IPS-20b (cell line): ENCODE measurements at regions not wholly inside any gene's neighbourhood (a gene's known extent, or its start where the extent isn't known, plus 50 kb on each side); places are given as distances from the start of the nearest gene placed in this dataset.

ENCODE experiments used
- H3K27ac ChIP-seq: one replicate; pipeline ENCODE4 v1.5.1; 2013; ENCODE audit warnings: low read length
- H3K27me3 ChIP-seq: 2 replicates; pipeline ENCODE4 v1.6.1; 2013; ENCODE audit warnings: mild to moderate bottlenecking, low read length, inconsistent platforms; ENCODE audit not compliant: insufficient read depth
- H3K36me3 ChIP-seq: 2 replicates; pipeline ENCODE4 v1.6.1; 2013; ENCODE audit warnings: low read depth, mild to moderate bottlenecking, inconsistent platforms, low read length, moderate library complexity; ENCODE audit not compliant: insufficient read depth
- H3K4me1 ChIP-seq: 2 replicates; pipeline ENCODE4 v1.6.1; 2013; ENCODE audit warnings: mild to moderate bottlenecking, control low read depth, inconsistent platforms, low read length, moderate library complexity; ENCODE audit not compliant: insufficient read depth
- H3K4me3 ChIP-seq: 2 replicates; pipeline ENCODE4 v1.5.1; 2013; ENCODE audit warnings: mild to moderate bottlenecking, low read length, inconsistent platforms
- H3K9ac ChIP-seq: 2 replicates; pipeline ENCODE4 v1.6.1; 2013; ENCODE audit warnings: low read depth, mild to moderate bottlenecking, inconsistent platforms, low read length, moderate library complexity
- H3K9me3 ChIP-seq: 2 replicates; pipeline ENCODE4 v1.6.1; 2013; ENCODE audit warnings: mild to moderate bottlenecking, low read depth, low read length, inconsistent platforms; ENCODE audit not compliant: insufficient read depth

DNA sequence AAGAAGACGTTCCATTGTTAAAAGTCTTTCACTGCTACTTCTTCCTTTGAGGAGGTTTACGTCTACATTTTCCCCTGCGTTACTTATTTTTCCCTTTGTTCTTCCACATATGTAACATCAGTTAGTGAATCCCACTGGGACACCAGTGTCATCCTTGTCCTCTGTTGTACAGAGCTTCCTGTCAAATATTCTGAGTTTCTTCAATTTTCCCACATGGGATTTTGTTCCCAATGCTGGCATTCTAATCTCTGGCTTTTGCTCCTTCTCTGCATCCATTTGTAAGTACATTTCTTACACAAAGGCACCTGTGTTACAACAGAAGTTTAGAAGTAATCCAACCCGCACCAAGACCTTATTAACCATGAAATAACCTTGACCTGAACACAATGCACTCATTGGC, 627.4 kb upstream of the PFKP start:
- Histone ChIP-seq H3K9ac (no peak overlapping the region), H3K27ac (no peak overlapping the region), H3K9me3 (peaks cover 4% of the 10 kb centered on the region), H3K4me1 (no peaks in the 10 kb centered on the region), H3K36me3 (no peaks in the 10 kb centered on the region), H3K4me3 (no peak overlapping the region), H3K27me3 (no peaks in the 10 kb centered on the region)

- Histone ChIP-seq H3K4me3 (no peak overlapping the region), H3K36me3 (no peaks in the 10 kb centered on the region), H3K27me3 (no peaks in the 10 kb centered on the region), H3K9me3 (peaks cover 9% of the 10 kb centered on the region), H3K4me1 (no peaks in the 10 kb centered on the region), H3K9ac (no peak overlapping the region), H3K27ac (no peak overlapping the region)
These were observed 628.3 kb upstream of the PFKP start for GRCh38 chr10:2439000-2439399.

- H3K9me3 ChIP-seq = peaks cover 9% of the 10 kb centered on the region
- no peak overlapping the region for H3K27ac ChIP-seq
- no peaks in the 10 kb centered on the region for H3K27me3 ChIP-seq
- H3K36me3 ChIP-seq = no peaks in the 10 kb centered on the region
- H3K9ac ChIP-seq = no peak overlapping the region
- H3K4me3 ChIP-seq = no peak overlapping the region
- no peaks in the 10 kb centered on the region for H3K4me1 ChIP-seq
These were observed 629.0 kb upstream of the PFKP start for GRCh38 chr10:2438248-2438939.

DNA sequence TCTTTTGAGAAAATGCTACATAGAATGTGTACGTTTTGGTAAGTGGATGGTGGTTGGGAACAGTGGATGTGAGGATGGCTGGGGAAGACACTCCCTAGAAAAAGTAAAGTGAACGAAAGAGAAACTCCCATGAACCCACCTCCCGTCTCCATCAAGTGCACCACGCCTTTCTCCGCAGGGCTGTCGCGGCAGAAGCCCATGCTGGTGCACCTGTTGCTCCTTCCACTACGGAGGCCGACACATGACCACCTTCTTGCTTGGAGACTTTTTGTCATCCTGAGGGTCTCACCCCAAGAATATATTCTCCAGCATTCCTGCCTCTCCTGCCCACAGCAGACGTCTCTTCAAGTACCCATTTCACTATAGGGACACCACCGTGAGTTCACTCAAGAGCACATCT, 630.4 kb upstream of the PFKP start:
- Histone ChIP-seq H3K9me3 (peaks cover 9% of the 10 kb centered on the region), H3K4me3 (no peak overlapping the region), H3K36me3 (no peaks in the 10 kb centered on the region), H3K27me3 (no peaks in the 10 kb centered on the region), H3K9ac (no peak overlapping the region), H3K4me1 (no peaks in the 10 kb centered on the region), H3K27ac (no peak overlapping the region)

GRCh38 chr10:2431961-2432360, 635.4 kb upstream of the PFKP start:
- H3K4me3 ChIP-seq = no peak overlapping the region
- H3K27me3 ChIP-seq = no peaks in the 10 kb centered on the region

DNA sequence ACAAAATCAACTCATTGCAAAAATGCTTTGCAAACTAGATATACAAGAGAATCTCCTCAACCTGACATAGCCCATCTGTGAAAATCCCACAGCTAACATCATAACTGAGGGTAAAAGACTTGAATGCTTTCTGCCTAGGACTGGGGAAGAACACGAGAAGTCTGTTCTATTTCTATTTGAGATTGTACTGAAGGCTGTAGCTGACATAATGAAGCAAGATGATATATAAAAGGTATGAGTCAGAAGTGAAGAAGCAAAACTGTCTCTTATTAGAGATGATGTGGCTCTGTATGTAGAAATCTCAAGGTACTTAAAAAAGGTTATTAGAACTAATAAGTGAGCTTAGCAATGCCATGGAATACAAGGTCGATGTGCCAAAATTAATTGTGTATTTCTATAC, 639.9 kb upstream of the PFKP start:
- H3K27me3 ChIP-seq = no peaks in the 10 kb centered on the region
- no peak overlapping the region for H3K27ac ChIP-seq
- H3K4me1 ChIP-seq = no peaks in the 10 kb centered on the region
- H3K9ac ChIP-seq = no peak overlapping the region
- no peak overlapping the region for H3K4me3 ChIP-seq
- H3K36me3 ChIP-seq = no peaks in the 10 kb centered on the region
- no peaks in the 10 kb centered on the region for H3K9me3 ChIP-seq

More at GRCh38 chr10:2431961-2432360, 635.4 kb upstream of the PFKP start:
- H3K36me3 ChIP-seq = no peaks in the 10 kb centered on the region
- no peaks in the 10 kb centered on the region for H3K4me1 ChIP-seq
- H3K9ac ChIP-seq = no peak overlapping the region
- H3K9me3 ChIP-seq = peaks cover 9% of the 10 kb centered on the region
- H3K27ac ChIP-seq = no peak overlapping the region

DNA sequence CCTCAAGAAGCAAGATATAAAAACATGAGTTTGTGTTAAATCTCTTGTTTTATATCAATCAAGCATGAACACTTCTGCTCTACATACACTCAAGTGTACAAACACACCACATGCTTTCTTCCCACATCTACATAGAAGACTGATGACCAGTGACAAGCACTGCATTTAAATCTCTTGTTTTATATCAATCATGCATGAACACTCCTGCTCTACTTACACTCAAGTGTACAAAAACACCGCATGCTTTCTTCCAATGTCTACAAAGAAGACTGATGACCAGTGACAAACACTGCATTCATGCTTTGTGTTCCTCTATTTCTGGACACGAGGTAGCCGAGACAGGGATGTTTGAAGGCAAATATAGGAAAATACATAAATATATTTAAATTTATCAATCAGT, 642.0 kb upstream of the PFKP start:
- H3K27me3 ChIP-seq = no peaks in the 10 kb centered on the region
- H3K9me3 ChIP-seq = no peaks in the 10 kb centered on the region
- no peaks in the 10 kb centered on the region for H3K4me1 ChIP-seq
- no peaks in the 10 kb centered on the region for H3K36me3 ChIP-seq
- no peak overlapping the region for H3K27ac ChIP-seq
- no peak overlapping the region for H3K4me3 ChIP-seq
- no peak overlapping the region for H3K9ac ChIP-seq

DNA sequence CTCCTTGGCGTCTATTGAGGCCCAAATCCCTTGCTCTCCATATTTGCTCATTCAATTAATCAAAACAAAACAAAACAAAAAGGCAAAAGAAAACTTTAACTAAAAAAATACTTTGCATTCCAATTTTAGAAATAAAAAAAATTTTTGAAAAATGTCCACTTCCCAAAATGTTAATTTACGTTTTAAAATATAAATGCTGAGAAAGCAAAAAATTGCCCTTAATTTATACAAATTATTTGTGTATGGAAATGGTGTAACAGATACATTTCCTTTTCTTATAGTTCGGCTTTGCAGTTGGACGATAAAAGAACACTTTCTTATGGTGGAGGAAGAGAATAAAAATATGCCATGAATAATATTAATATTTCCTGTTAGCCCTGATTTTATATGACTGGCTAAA, 652.8 kb upstream of the PFKP start:
- no peaks in the 10 kb centered on the region for H3K4me1 ChIP-seq
- H3K9ac ChIP-seq = no peak overlapping the region
- no peaks in the 10 kb centered on the region for H3K9me3 ChIP-seq
- H3K27me3 ChIP-seq = no peaks in the 10 kb centered on the region
- no peaks in the 10 kb centered on the region for H3K36me3 ChIP-seq
- H3K4me3 ChIP-seq = no peak overlapping the region
- no peak overlapping the region for H3K27ac ChIP-seq

DNA sequence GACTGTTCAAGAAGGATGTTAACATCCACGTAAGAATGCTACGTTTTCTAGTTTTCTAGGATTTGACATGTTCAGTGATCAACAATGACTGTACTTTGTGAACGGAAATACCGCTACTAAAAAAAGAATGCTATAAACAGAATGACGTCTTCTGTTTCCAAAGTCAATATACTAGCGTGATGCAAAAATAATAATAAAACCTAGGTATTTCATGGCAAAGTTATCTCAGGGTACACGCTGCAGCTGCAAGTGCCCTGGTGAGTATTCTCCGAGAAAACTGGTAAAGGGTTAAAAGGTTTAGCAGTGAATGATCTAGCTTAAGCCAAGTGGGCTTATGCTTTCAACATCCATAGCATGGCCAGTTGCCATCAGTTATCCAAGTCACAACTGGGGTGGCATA, 653.3 kb upstream of the PFKP start:
- no peaks in the 10 kb centered on the region for H3K4me1 ChIP-seq
- H3K27me3 ChIP-seq = no peaks in the 10 kb centered on the region
- H3K9ac ChIP-seq = no peak overlapping the region
- no peak overlapping the region for H3K27ac ChIP-seq
- H3K4me3 ChIP-seq = no peak overlapping the region
- no peaks in the 10 kb centered on the region for H3K9me3 ChIP-seq
- H3K36me3 ChIP-seq = no peaks in the 10 kb centered on the region

DNA sequence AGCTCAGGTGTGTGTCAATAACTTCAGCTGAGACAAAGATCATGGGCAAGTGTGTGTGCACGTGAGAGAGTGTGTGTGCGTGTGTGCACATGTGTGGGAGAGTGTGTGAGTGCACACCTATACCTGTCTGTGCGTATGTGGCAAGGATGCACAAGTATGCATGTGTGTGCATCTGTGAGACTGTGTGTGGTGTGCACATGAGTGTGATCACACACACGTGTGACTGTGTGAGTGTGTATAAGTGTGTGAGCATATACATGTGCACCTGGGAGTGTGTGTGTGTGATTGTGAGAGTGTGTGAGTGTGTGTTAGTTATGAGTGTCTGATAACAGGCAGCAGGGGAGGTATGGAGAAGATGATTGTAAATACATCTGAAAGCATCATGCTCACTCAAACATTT, 657.3 kb upstream of the PFKP start:
- H3K27me3 ChIP-seq = no peaks in the 10 kb centered on the region
- no peaks in the 10 kb centered on the region for H3K9me3 ChIP-seq

GRCh38 chr10:2401459-2401858, 664.1 kb upstream of the ADARB2 start:
- Histone ChIP-seq H3K27ac (no peak overlapping the region), H3K9ac (no peak overlapping the region), H3K9me3 (no peaks in the 10 kb centered on the region), H3K4me3 (no peak overlapping the region), H3K4me1 (no peaks in the 10 kb centered on the region), H3K36me3 (no peaks in the 10 kb centered on the region), H3K27me3 (no peaks in the 10 kb centered on the region)

More for the DNA sequence above, 657.3 kb upstream of the PFKP start:
- H3K4me3 ChIP-seq = no peak overlapping the region
- H3K36me3 ChIP-seq = no peaks in the 10 kb centered on the region
- no peak overlapping the region for H3K27ac ChIP-seq
- H3K9ac ChIP-seq = no peak overlapping the region
- no peaks in the 10 kb centered on the region for H3K4me1 ChIP-seq

GRCh38 chr10:2399482-2399881, 662.2 kb upstream of the ADARB2 start:
- no peak overlapping the region for H3K27ac ChIP-seq
- H3K36me3 ChIP-seq = no peaks in the 10 kb centered on the region
- H3K9ac ChIP-seq = no peak overlapping the region
- no peaks in the 10 kb centered on the region for H3K27me3 ChIP-seq
- no peaks in the 10 kb centered on the region for H3K4me1 ChIP-seq
- no peak overlapping the region for H3K4me3 ChIP-seq
- no peaks in the 10 kb centered on the region for H3K9me3 ChIP-seq
